Thyroid gland (tissue), 4 donors: ENCODE measurements at regions not wholly inside any gene's neighbourhood (a gene's known extent, or its start where the extent isn't known, plus 50 kb on each side); places are given as distances from the start of the nearest gene placed in this dataset.

Experiments
- POLR2A ChIP-seq, 2 donors: fragments of 450-650 bp; IDR thresholded peaks; one replicate each; pipeline ENCODE4 v1.6.1; 2017; ENCODE audit warnings: antibody characterized with exemption in 2 of 2, mild to moderate bottlenecking in 2 of 2, moderate library complexity in 1 of 2
- TF ChIP-seq, protein P1 (sequence below), 6 experiments: fragments of 200-600 bp in 3 of 6; fragments of 450-650 bp in 3 of 6; sonication (generic) in 3 of 6; IDR thresholded peaks; one replicate each; pipeline ENCODE4 v1.5.1; 2016 to 2019; ENCODE audit warnings: antibody characterized with exemption in 6 of 6, mild to moderate bottlenecking in 2 of 6, inconsistent platforms in 1 of 6, moderate library complexity in 1 of 6

GRCh38 chr2:234558642-234559041 lies 61.8 kb upstream of the ARL4C start:
- TF ChIP-seq, protein P1, sequence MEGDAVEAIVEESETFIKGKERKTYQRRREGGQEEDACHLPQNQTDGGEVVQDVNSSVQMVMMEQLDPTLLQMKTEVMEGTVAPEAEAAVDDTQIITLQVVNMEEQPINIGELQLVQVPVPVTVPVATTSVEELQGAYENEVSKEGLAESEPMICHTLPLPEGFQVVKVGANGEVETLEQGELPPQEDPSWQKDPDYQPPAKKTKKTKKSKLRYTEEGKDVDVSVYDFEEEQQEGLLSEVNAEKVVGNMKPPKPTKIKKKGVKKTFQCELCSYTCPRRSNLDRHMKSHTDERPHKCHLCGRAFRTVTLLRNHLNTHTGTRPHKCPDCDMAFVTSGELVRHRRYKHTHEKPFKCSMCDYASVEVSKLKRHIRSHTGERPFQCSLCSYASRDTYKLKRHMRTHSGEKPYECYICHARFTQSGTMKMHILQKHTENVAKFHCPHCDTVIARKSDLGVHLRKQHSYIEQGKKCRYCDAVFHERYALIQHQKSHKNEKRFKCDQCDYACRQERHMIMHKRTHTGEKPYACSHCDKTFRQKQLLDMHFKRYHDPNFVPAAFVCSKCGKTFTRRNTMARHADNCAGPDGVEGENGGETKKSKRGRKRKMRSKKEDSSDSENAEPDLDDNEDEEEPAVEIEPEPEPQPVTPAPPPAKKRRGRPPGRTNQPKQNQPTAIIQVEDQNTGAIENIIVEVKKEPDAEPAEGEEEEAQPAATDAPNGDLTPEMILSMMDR (IDR thresholded peaks at IDR 0.05) = no peak
- no peak for TF ChIP-seq POLR2A (IDR thresholded peaks at IDR 0.05)
